H9 (cell line): ENCODE measurements at regions not wholly inside any gene's neighbourhood (a gene's known extent, or its start where the extent isn't known, plus 50 kb on each side); places are given as distances from the start of the nearest gene placed in this dataset.

Source experiments
- DNase-seq: peaks from one replicate; pipeline ENCODE4 v3.0.0-alpha.2; 2017
- H2AFZ ChIP-seq: one replicate; pipeline ENCODE4 v1.6.1; 2013; ENCODE audit warnings: mild to moderate bottlenecking, low read length, control low read depth, moderate library complexity
- H2AK5ac ChIP-seq: 2 replicates; pipeline ENCODE4 v1.6.1; 2013; ENCODE audit warnings: low read length, control low read depth, mixed read lengths; ENCODE audit not compliant: insufficient read length
- H2BK120ac ChIP-seq: one replicate; pipeline ENCODE4 v1.6.1; 2013; ENCODE audit warnings: low read depth, mild to moderate bottlenecking, low read length, control low read depth, inconsistent platforms; ENCODE audit not compliant: poor library complexity, severe bottlenecking
- H2BK12ac ChIP-seq: 2 replicates; pipeline ENCODE4 v1.6.1; 2013; ENCODE audit warnings: low read length, control low read depth, mixed read lengths, low read depth; ENCODE audit not compliant: insufficient read length
- H2BK15ac ChIP-seq: 2 replicates; pipeline ENCODE4 v1.6.1; 2013; ENCODE audit warnings: low read depth, low read length, control low read depth
- H2BK20ac ChIP-seq: one replicate; pipeline ENCODE4 v1.6.1; 2013; ENCODE audit warnings: low read depth, mild to moderate bottlenecking, low read length, control low read depth, inconsistent platforms; ENCODE audit not compliant: poor library complexity, severe bottlenecking
- H2BK5ac ChIP-seq: 2 replicates; pipeline ENCODE4 v1.6.1; 2013; ENCODE audit warnings: low read length, control low read depth, mixed read lengths; ENCODE audit not compliant: insufficient read length
- H3K14ac ChIP-seq: 2 replicates; pipeline ENCODE4 v1.6.1; 2013; ENCODE audit warnings: low read length, control low read depth; ENCODE audit not compliant: insufficient read depth
- H3K18ac ChIP-seq: 2 replicates; pipeline ENCODE4 v1.6.1; 2013; ENCODE audit warnings: low read depth, mild to moderate bottlenecking, mixed read lengths, low read length, control low read depth; ENCODE audit not compliant: insufficient read length
- H3K23ac ChIP-seq: 2 replicates; pipeline ENCODE4 v1.6.1; 2013; ENCODE audit warnings: low read length, control low read depth, mixed read lengths, low read depth; ENCODE audit not compliant: insufficient read length
- H3K23me2 ChIP-seq: 2 replicates; pipeline ENCODE4 v1.6.1; 2013; ENCODE audit warnings: low read depth, mild to moderate bottlenecking, mixed read lengths, low read length, control low read depth; ENCODE audit not compliant: insufficient read length, poor library complexity, severe bottlenecking
- H3K27ac ChIP-seq: 2 replicates; pipeline ENCODE4 v1.5.1; 2013; ENCODE audit warnings: low read length, control low read depth, mixed read lengths, low read depth; ENCODE audit not compliant: insufficient read length
- H3K27me3 ChIP-seq: 2 replicates; pipeline ENCODE4 v1.6.1; 2013; ENCODE audit warnings: low read length, control low read depth, inconsistent platforms; ENCODE audit not compliant: insufficient read depth
- H3K4ac ChIP-seq: 2 replicates; pipeline ENCODE4 v1.6.1; 2013; ENCODE audit warnings: low read depth, mild to moderate bottlenecking, control low read depth, inconsistent platforms, low read length, moderate library complexity
- H3K4me1 ChIP-seq: 2 replicates; pipeline ENCODE4 v1.6.1; 2013; ENCODE audit warnings: low read length, control low read depth, inconsistent platforms; ENCODE audit not compliant: insufficient read depth
- H3K4me2 ChIP-seq: 2 replicates; pipeline ENCODE4 v1.6.1; 2013; ENCODE audit warnings: low read length, control low read depth, mixed read lengths; ENCODE audit not compliant: insufficient read length, insufficient read depth
- H3K56ac ChIP-seq: 2 replicates; pipeline ENCODE4 v1.6.1; 2013; ENCODE audit warnings: low read depth, mild to moderate bottlenecking, mixed read lengths, low read length, control low read depth; ENCODE audit not compliant: insufficient read length
- H3K79me1 ChIP-seq: 2 replicates; pipeline ENCODE4 v1.6.1; 2013; ENCODE audit warnings: low read depth, mild to moderate bottlenecking, moderate library complexity, low read length, control low read depth, inconsistent platforms; ENCODE audit not compliant: insufficient read depth, poor library complexity, severe bottlenecking
- H3K79me2 ChIP-seq: 2 replicates; pipeline ENCODE4 v1.6.1; 2013; ENCODE audit warnings: low read length, control low read depth, inconsistent platforms; ENCODE audit not compliant: insufficient read depth
- H3K9ac ChIP-seq: 2 replicates; pipeline ENCODE4 v1.6.1; 2013; ENCODE audit warnings: low read length, control low read depth, mixed read lengths; ENCODE audit not compliant: insufficient read length; ENCODE audit errors: extremely low read depth
- H3K9me3 ChIP-seq: one replicate; pipeline ENCODE4 v1.6.1; 2013; ENCODE audit warnings: low read depth, low read length, inconsistent platforms; ENCODE audit not compliant: control insufficient read depth
- H3T11ph ChIP-seq: one replicate; pipeline ENCODE4 v1.6.1; 2013; ENCODE audit warnings: mild to moderate bottlenecking, low read length, control low read depth, inconsistent platforms
- H4K20me1 ChIP-seq: one replicate; pipeline ENCODE4 v1.6.1; 2013; ENCODE audit not compliant: control insufficient read depth, insufficient read length, insufficient read depth
- H4K5ac ChIP-seq: 2 replicates; pipeline ENCODE4 v1.6.1; 2013; ENCODE audit warnings: low read depth, mild to moderate bottlenecking, mixed read lengths, low read length, control low read depth; ENCODE audit not compliant: insufficient read length
- H4K8ac ChIP-seq: replicated peaks from 2 replicates; pipeline ENCODE4 v1.6.1; 2013; ENCODE audit warnings: low read length, control low read depth, mixed read lengths, low read depth; ENCODE audit not compliant: insufficient read length
- H4K91ac ChIP-seq: 2 replicates; pipeline ENCODE4 v1.6.1; 2013; ENCODE audit warnings: low read depth, mild to moderate bottlenecking, moderate library complexity, mixed read lengths, low read length, control low read depth; ENCODE audit not compliant: insufficient read length
- H3K27ac Mint-ChIP-seq, 3 experiments: 2 replicates in 2 of 3; 3 replicates in 1 of 3; pipeline ENCODE4 v1.8.0; 2020 to 2021; ENCODE audit warnings: mixed read lengths in 3 of 3, mild to moderate bottlenecking in 1 of 3, moderate library complexity in 1 of 3
- H3K27me3 Mint-ChIP-seq: 2 replicates; pipeline ENCODE4 v1.8.0; 2021; ENCODE audit warnings: low read depth, mild to moderate bottlenecking, moderate library complexity, mixed read lengths
- H3K36me3 Mint-ChIP-seq, 3 experiments: 2 replicates in 2 of 3; 3 replicates in 1 of 3; pipeline ENCODE4 v1.8.0; 2020 to 2021; ENCODE audit warnings: low read depth in 3 of 3, mixed read lengths in 3 of 3; ENCODE audit not compliant: insufficient read depth in 1 of 3
- H3K4me1 Mint-ChIP-seq, 2 experiments: 2 replicates each; pipeline ENCODE4 v1.8.0; 2020; ENCODE audit warnings: mixed read lengths in 2 of 2
- H3K4me3 Mint-ChIP-seq, 2 experiments: 2 replicates in 1 of 2; 3 replicates in 1 of 2; pipeline ENCODE4 v1.8.0; 2020 to 2021; ENCODE audit warnings: mild to moderate bottlenecking in 2 of 2, mixed read lengths in 2 of 2, moderate library complexity in 1 of 2
- H3K9me3 Mint-ChIP-seq, 2 experiments: 2 replicates in 1 of 2; 3 replicates in 1 of 2; pipeline ENCODE4 v1.8.0; 2020; ENCODE audit warnings: mild to moderate bottlenecking in 2 of 2, mixed read lengths in 2 of 2, moderate library complexity in 1 of 2
- CTCF ChIP-seq: fragments of 200-600 bp; sonication (generic); conservative IDR thresholded peaks from 3 replicates; pipeline ENCODE4 v1.8.0; 2021; ENCODE audit warnings: antibody characterized with exemption, mild to moderate bottlenecking
- WGBS: extraction: QIAGEN DNeasy Blood & Tissue Kit; methylation state at CpG from one replicate; pipeline ENCODE4 v1.1.7; 2013; ENCODE audit warnings: missing lambda C conversion rate, low lambda C conversion rate, mixed read lengths; ENCODE audit not compliant: insufficient read length; ENCODE audit errors: extremely low coverage; 5-methylcytosine and 5-hydroxymethylcytosine counted together

DNA sequence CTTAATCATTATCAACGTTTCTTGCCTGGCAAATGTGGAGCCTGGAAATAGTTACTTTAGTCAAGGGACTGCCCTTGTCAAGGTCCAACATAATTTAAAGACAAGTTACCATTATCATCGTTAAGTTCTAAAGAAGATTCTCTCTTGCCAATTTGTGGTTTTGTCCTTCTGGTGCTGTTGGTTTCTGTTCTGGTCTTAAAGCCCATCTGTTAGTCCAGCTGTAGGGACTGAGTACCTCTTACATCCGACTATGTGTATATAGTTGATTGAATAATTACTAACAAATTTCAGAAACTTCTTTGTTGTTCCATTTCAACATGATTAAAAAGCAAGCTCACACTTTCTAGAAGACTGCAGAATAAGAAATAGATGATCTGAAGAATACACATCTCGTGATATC, 1854.9 kb downstream of the MAT2B start:
- Mint-ChIP-seq H3K9me3 (peaks cover 0 to 3% of the 10 kb centered on the region in 2 experiments; a peak in 1 of 5 replicates), H3K27ac (no peak overlapping the region), H3K36me3 (peaks cover 0 to 4% (median 0%) of the 10 kb centered on the region in 3 experiments; a peak in 1 of 7 replicates), H3K27me3 (no peaks in the 10 kb centered on the region), H3K4me3 (no peak overlapping the region), H3K4me1 (peaks cover 4 to 10% of the 10 kb centered on the region in 2 experiments; a peak in 3 of 4 replicates)
- H3T11ph ChIP-seq = no peak overlapping the region
- no peak overlapping the region for H4K91ac ChIP-seq
- no peak overlapping the region for H3K27ac ChIP-seq
- no CpG with 5 or more reads among the region's 4 CpGs for WGBS
- no peak overlapping the region for H3K9ac ChIP-seq
- H2BK15ac ChIP-seq = no peak overlapping the region
- no peaks in the 10 kb centered on the region for H3K9me3 ChIP-seq
- no peaks in the 10 kb centered on the region for H3K79me2 ChIP-seq
- H2AK5ac ChIP-seq = no peak overlapping the region
- no peak overlapping the region for H2BK12ac ChIP-seq
- H2BK120ac ChIP-seq = no peak overlapping the region
- no peak overlapping the region for H3K4ac ChIP-seq
- no peak overlapping the region for H3K4me2 ChIP-seq
- H4K5ac ChIP-seq = no peak overlapping the region
- no peak for TF ChIP-seq CTCF
- no peak overlapping the region for H3K14ac ChIP-seq
- H2AFZ ChIP-seq = no peak overlapping the region
- H3K27me3 ChIP-seq = no peaks in the 10 kb centered on the region
- no peaks in the 10 kb centered on the region for H4K20me1 ChIP-seq
- no peak overlapping the region for H2BK5ac ChIP-seq
- no peaks in the 10 kb centered on the region for H3K79me1 ChIP-seq
- no peak overlapping the region for H3K56ac ChIP-seq
- H3K18ac ChIP-seq = no peak overlapping the region
- no peak overlapping the region for H3K23ac ChIP-seq
- H3K23me2 ChIP-seq = no peaks in the 10 kb centered on the region
- H2BK20ac ChIP-seq = no peak overlapping the region
- H4K8ac ChIP-seq = no peak overlapping the region
- no peaks in the 10 kb centered on the region; the same call in 1 of the 2 replicates for H3K4me1 ChIP-seq
- no peak for DNase-seq
